ENCODE measurements at regions not wholly inside any gene's neighbourhood (a gene's known extent, or its start where the extent isn't known, plus 50 kb on each side); places are given as distances from the start of the nearest gene placed in this dataset.
A peak's percentile ranks its signal among the peaks of the same experiment; 100 is the strongest.
"Not testable (repeated sequence)": the region's sequence is repeated elsewhere in the genome, so short reads cannot be mapped to it uniquely, and the experiment has no call there.

- TF ChIP-seq POLR2A (IDR thresholded peaks at IDR 0.05) = no peak
- TF ChIP-seq, protein P1, sequence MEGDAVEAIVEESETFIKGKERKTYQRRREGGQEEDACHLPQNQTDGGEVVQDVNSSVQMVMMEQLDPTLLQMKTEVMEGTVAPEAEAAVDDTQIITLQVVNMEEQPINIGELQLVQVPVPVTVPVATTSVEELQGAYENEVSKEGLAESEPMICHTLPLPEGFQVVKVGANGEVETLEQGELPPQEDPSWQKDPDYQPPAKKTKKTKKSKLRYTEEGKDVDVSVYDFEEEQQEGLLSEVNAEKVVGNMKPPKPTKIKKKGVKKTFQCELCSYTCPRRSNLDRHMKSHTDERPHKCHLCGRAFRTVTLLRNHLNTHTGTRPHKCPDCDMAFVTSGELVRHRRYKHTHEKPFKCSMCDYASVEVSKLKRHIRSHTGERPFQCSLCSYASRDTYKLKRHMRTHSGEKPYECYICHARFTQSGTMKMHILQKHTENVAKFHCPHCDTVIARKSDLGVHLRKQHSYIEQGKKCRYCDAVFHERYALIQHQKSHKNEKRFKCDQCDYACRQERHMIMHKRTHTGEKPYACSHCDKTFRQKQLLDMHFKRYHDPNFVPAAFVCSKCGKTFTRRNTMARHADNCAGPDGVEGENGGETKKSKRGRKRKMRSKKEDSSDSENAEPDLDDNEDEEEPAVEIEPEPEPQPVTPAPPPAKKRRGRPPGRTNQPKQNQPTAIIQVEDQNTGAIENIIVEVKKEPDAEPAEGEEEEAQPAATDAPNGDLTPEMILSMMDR (IDR thresholded peaks at IDR 0.05) = no peak
- no peak overlapping the region for H3K4me3 ChIP-seq (ENCODE audit: low read depth, poor library complexity, severe bottlenecking)
- WGBS, 2 donors = 83 to 88% methylated on average over 1 of the region's 1 CpG
- intact Hi-C loops (cut with DNase I; ENCODE audit: low total_unique reads) = no loop called here
- no peak for DNase-seq (ENCODE audit: low spot score in 2 of 2)
These were observed 291.1 kb upstream of the MCTP2 start for GRCh38 chr15:93940226-93940625.

GRCh38 chr15:93932164-93932776, 299.1 kb upstream of the MCTP2 start:
- intact Hi-C loops (cut with DNase I; ENCODE audit: low total_unique reads) = no loop called here
- DNase-seq (ENCODE audit: low spot score in 2 of 2) = no peak
- H3K4me3 ChIP-seq (ENCODE audit: low read depth, poor library complexity, severe bottlenecking) = no peak overlapping the region
- WGBS, 2 donors = 86% methylated on average over 5 of the region's 5 CpGs
- TF ChIP-seq POLR2A (IDR thresholded peaks at IDR 0.05) = no peak
- TF ChIP-seq, protein P1 (IDR thresholded peaks at IDR 0.05) = no peak

DNA sequence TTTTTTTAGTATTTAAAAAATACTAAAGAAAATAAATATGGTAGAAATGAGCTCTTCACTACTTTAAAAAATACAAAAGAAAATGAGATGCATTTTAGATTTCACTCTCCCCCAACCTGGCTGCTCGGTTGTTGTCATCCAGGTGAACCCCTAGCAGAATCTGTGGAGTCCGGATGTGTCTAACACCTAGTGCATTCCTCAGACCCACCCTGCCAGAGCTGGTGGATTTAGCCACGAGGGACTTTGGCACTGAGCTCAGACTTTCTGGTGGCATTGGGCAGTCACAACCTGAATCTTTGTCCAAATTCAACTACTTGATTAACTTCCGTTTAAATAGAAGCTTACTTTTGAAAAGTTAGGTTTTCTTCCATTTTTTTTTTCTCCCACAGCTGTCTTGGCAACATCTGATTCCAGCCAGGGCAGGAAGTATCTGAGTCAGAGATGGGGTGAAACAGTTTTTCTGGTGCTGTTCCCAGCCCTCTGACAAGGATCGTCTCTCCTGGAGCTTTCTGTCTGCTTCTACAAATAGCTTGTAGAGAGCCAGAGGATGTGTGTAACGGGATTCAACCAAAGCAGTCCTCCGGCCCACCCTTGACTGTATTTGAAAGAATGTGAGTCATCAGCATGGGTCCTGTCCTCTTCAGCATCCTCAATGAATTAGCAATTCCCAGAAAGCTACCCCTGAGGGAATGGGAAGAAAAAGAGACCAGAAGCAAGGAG, 301.8 kb upstream of the MCTP2 start:
- DNase-seq (ENCODE audit: low spot score in 2 of 2) = peak; percentile 65 to 87
- no peak overlapping the region for H3K4me3 ChIP-seq (ENCODE audit: low read depth, poor library complexity, severe bottlenecking)
- TF ChIP-seq POLR2A (IDR thresholded peaks at IDR 0.05) = no peak
- TF ChIP-seq, protein P1 (IDR thresholded peaks at IDR 0.05) = no peak
- WGBS, 2 donors = 18 to 23% methylated on average over 7 of the region's 7 CpGs
- intact Hi-C loops (cut with DNase I; ENCODE audit: low total_unique reads) = no loop called here

DNA sequence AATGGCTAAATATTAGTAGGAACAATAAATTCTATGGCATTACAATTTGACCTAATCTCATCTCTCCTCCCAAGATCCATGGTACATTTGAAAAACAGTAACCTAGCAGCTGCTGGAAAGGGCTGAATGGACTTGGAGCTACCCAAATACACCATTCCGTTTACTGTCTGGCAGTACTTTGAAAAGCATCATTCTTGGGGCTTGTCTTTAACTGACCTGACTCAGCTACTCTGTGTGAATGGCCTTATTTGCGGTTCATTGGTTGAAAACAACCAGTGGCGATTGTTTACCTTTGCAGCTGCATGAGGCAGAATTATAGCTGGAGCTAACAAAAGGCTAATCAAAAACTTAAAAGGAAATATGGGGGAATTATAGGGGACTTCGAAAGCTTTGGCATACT, 311.2 kb upstream of the MCTP2 start:
- no peak overlapping the region for H3K4me3 ChIP-seq (ENCODE audit: low read depth, poor library complexity, severe bottlenecking)
- 87 to 91% methylated on average over 4 of the region's 4 CpGs for WGBS, 2 donors
- intact Hi-C loops (cut with DNase I; ENCODE audit: low total_unique reads) = no loop called here
- TF ChIP-seq POLR2A (IDR thresholded peaks at IDR 0.05) = no peak
- TF ChIP-seq, protein P1 (IDR thresholded peaks at IDR 0.05) = no peak
- DNase-seq (ENCODE audit: low spot score in 2 of 2) = no peak

DNA sequence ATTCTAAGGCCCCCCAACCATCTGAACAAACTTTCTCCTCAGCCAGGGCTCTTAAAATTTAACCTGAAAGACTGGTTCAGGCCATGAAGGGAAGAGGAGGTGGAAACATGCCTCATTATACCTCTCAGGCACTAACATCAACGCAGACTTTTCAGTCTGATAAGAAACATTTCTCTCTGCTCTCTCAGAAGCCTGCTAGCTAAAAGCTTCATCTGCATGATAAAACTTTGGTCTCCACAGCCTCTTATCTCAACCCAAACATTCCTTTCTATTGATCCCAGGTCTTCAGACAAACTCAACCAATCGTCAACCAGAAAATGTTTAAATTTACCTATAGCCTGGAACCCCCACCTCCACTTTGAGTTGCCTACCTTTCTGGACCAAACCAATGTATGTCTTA, 312.6 kb upstream of the MCTP2 start:
- H3K4me3 ChIP-seq (ENCODE audit: low read depth, poor library complexity, severe bottlenecking); intact Hi-C loops (cut with DNase I; ENCODE audit: low total_unique reads); DNase-seq (ENCODE audit: low spot score in 2 of 2): not testable (repeated sequence)
- WGBS, 2 donors = 74 to 82% methylated on average over 2 of the region's 2 CpGs

DNA sequence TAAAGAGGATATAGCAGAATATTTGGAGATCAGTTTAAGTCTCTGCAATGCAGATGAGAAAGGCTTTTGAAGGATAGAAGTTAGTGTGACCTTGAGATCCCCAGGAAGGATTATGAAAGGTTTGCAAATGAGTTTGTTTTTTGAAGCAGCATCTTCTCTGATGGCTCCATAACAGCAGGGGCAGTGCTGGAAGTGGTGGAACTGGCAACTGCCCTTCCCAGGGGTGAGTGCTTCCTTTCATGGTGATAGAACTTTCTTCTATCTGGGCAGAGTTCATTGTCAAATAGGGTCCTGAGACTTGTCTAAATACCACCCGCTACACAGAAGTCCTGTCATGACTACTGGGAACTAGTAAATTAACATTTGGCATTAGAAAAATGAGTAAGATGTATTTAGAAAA, 314.2 kb upstream of the MCTP2 start:
- WGBS, 2 donors = 94% methylated on average over 1 of the region's 1 CpG
- TF ChIP-seq POLR2A (IDR thresholded peaks at IDR 0.05) = no peak
- TF ChIP-seq, protein P1 (IDR thresholded peaks at IDR 0.05) = no peak
- no peak overlapping the region for H3K4me3 ChIP-seq (ENCODE audit: low read depth, poor library complexity, severe bottlenecking)
- DNase-seq (ENCODE audit: low spot score in 2 of 2) = no peak
- intact Hi-C loops (cut with DNase I; ENCODE audit: low total_unique reads) = no loop called here
